GF-D8 (cell line): ENCODE measurements at regions not wholly inside any gene's neighbourhood (a gene's known extent, or its start where the extent isn't known, plus 50 kb on each side); places are given as distances from the start of the nearest gene placed in this dataset.

ENCODE experiments used
- DNase-seq: peaks from one replicate; lab custom pipeline; 2025; lab: John Stamatoyannopoulos, UW

DNA sequence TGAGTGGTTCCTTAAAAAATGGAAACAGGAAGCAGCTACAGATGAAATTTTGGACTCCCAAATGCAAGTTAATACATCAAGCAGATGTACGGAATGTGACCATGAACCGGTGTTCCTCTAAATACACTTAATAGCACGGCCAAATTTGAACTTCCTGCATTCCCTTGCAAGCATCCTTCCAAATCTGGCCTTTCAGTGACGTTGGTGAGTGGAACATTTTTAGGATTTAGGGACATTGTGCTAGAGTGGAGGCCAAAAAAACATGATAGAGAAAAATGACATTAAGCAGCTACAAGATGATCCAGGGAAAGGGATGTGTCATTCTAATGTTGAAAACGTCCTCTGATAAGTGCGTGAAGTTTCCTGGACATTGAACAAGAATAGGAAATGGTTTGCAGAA lies 62.1 kb downstream of the CTAGE1 start:
- no peak for DNase-seq

DNA sequence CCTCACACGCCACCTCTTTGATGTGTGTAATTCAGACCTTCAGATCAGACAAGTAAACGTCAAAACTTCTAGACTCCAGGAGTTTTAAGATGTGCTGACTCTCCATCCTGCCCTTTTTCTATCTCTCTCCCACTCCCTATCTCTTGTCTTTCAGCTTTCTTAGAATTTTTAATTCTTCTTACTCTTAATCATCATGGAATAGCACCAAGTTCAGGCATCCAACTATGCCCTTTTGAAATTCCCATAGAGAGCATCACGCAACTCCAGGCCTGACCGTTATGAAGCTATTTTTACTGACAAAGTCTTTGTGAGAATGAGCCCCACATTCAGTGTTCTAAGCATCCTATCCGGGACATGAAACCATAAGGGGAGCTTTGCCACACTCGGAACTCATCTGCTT lies 62.6 kb downstream of the CTAGE1 start:
- no peak for DNase-seq

DNA sequence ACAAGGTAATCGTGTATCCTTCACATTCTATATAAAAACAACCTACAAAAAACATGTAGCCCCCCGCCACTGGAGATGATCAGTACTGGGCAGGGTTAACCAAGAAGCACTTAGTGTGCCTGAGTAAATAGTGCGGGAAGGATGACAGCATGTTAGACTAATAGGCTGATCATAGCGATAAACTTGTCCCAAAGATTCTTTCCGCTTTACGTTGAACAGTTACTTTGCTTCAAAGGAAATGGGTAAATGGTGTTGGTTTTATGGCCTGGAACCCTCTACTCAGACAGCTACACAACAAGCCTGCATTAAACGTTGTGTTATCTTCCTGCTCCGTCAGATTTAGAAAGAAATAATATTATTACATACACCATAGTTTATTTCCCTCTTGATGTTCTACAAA lies 67.7 kb downstream of the CTAGE1 start:
- DNase-seq: no peak

DNA sequence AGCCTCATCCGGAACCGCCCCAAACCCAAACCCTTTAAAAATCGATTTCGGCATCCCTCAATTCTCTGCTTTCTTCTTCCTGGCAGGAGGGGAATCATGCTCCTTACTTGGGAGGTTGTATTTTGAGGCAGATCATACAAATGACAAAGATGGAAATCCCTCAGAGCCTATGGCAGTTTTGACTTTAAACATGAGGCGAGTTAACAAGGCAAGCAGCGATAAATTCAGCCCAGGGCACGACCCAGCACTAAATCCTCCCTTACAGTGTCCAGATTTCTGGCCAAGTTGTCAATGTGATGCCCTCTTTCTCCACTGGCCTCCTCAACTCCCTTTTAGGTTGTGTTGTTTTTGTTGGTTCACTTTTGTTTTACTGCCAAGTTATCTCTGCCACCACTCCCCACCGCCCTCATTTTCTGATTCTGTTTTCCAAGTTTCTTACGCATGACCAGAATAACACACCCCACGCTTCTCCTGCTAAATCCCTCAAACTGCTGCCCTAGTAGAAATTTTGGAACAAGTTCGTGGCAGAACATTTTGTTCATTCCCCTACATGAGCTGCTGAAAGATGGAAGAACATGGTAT lies 68.3 kb downstream of the CTAGE1 start:
- no peak for DNase-seq

DNA sequence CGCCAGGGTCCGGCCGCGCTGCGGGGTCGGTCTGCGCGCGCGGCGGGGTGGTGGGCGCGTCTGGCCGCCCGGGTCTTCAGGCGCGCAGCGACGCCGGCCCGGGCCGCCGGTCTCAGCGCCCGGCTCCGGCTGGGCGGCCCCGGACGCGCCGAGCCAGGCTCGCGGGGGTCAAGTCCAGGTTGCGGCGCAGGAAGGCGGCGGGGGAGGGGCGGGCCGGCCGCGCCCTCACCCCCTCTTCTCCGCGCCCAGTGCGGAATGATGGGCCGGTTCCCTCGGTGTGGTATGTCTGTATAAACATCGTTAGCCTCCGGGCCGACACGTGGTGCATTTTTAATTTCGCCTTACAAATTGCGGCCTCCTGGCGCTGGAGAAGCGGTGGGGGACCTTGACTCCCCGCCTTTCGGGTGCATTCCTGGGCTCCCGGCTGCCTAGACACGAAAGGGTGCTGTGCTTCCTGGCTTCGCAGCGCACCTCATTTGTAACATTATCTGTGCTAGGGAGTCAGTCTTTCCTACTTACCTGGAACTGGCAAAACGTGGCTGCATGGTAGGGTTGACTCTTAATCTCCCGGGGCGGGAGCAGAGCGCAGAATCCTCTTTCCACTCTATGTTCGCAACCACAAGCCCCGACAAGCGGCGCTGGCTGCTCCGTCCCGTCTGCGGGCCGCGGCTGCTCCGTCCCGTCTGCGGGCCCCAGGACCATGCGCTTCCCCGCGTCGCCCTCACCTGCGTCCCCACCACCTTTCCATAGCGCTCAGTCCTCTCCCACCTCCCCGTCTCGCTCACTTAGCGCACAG lies 69.0 kb downstream of the CTAGE1 start:
- no peak for DNase-seq

DNA sequence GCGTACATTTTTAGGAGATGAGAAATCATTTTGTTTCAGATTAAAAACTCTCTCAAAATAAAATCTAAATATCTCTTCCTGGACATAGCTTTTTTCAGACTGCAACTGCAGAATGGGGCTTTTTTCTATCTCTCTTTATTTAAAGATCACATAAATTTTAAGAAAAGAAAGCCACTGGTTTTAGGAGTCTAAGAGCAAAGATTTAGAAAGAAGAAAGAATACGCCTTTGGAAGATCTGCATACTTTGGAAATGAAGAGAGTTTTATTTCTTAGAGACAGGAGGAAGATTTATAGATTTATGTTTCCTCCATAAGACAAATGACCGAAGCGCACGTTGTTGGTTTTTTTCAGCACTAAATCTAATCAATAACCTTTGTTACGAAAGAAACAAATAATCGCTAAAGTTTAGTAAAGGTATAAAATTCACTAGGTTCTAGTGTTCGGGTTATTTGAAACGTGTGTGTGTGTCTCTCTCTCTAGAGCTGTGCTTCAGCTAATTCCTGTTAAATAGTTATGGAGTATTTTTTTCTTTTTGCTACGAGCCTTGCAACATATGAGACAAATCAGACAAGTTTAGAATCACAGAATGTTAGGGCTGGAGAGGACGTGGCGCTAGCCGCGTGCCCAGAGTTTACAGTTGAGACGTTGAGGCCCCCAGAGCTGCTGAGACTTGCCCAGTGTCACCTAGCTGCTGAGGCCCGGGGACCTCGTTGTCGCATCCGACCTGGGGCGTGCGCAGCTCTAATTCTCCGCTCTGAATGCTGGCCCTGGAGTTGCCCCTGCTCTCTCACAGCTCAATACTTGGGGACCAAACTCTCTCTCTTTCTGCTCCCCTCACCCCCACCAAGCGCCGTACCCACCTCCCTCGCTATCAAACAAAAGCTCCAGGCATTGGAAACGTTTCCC lies 69.9 kb downstream of the CTAGE1 start:
- no peak for DNase-seq

DNA sequence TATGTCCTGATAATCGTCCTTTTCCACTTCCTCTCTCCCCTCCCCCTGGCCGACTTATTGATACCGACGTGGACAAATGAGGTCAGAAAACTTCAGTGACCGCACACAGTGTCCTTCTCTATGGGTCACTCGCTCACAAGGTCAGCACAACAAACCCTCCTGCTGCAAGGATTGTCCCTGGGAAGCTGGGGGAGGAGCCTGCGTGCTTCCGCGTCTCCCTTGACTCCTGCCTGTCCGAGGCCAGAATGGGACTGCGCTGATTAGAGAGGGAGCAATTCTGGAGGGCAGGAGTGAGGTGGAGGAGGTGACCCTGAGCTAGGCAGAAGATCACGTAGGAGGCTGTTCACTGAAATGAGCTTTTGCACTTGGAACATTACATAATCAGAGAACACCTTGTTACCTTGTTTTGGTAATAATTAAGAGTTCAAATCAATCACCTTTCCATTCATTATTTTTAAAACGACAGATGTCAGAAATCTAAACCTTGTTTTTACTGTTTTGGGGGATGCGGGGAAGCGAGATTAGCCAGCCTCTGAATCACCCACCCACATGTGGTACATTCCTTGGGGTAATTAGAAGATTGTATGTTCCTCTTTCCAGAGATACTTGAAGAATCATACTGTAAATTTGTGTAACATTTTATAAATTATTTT lies 70.6 kb downstream of the CTAGE1 start:
- no peak for DNase-seq

DNA sequence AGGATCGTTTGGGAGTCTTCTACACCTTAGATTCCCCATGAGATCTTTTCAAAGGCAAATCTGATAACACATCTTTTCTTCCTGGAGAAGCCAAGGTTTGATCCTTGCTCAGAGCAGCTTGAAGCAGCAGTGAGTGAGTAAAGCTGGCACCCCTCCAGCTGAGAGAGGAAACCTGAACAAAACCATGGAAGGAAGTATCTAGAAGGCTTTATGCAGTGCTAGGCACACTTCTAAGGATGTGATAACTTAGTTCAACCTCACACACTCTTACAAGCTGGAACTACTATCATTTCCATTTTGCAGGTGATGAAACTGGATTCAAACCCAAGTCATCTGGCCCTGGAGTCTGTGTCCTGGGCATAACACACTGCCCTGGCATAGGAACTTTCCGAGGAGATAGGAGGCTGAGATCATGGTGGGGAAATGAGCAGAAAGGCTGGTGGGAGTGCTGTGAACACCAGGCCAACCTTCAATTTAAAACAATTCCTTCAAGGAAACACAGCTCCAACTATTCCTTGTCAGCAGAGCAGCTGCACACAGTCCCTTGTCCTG lies 71.2 kb downstream of the CTAGE1 start:
- no peak for DNase-seq

DNA sequence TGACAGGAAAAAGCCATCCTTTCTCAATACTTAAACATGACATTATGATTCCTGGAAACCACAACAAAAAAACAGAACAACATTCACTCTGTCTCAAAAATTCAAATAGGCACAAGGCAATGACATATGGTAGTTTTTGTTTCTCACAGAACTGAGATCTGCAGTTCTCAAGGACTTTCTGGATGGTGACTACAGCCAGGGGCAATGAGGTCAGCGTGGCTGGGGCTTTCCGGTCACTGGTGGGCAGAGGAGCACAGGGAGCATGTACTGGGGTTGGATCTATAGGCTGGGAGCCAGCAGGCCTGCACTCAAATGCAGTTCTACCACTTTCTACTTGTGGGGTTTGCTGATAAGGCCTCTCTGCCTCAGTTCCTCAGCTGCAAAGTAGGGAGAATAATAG lies 72.0 kb downstream of the CTAGE1 start:
- DNase-seq: no peak

DNA sequence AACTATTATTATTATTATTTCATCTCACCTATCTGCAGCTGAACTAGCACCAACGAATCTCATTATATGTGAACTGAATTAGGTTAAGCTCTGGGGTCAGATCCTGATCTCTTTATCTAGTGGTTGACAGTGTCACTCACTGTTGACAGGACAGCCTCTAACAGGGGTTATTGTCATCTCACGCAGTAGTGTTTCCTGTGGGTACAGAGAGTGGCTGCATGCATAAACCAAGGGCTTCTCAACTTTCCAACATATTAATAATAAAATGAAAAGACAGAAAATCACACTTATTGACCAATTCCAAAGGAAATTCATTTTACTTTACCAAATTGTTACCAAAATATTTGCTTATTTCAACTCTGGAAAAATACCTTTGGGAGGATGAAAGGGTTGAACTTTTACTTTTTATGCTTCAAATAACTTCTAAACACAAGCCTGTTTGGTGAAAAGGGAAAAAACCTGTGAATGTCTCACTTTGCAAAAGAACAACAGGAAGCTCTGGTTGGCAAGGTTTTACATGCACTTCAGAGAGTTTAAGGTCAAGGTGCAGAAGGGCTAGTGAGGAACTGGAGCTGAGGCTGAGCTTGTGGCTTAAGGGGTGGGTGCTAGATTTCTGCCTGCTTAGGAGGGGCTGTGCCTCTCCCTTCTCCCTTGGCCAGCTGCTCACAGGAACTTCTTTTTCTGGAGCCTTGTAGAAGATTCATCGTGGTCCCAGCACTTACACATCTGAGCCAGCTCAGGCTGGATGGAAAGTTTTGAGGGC lies 72.6 kb downstream of the CTAGE1 start:
- DNase-seq: no peak

DNA sequence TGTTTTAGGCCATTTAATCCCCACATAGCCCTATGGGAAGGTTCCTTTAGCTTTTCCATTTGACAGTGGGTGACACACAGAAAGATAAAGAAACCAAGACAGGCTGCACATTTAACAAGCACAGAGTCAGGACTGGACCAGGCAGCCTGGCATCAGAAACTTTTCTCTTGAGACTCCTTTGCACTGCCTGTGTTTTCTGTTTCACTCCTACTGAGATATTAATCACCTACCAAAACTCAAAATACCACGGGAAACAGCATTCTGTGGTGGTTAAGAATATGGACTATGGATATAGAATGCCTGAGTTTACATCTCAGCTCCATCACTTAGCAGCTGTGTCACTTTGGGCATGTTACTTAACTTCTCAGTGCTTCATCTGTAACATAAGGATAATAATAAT lies 73.3 kb downstream of the CTAGE1 start:
- no peak for DNase-seq

DNA sequence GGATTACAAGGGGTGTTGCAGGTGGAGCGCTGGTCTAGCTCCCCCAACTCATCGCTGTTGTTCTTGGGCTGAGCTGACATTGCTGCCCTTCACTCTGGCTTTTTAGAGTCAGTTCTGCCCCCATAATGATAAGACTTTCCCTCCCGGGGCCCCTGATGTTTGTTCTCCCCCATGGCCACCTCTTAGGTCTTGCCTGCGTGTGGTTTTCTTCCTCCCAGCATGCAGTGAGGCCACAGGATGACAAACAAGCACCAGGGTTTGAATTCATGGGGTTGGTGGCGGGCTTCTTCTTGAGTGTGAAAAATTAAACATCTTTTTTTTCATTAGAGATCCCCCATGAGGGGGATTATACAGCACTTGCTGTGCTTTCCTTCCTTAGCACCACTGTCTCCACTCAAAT lies 74.1 kb downstream of the CTAGE1 start:
- no peak for DNase-seq

DNA sequence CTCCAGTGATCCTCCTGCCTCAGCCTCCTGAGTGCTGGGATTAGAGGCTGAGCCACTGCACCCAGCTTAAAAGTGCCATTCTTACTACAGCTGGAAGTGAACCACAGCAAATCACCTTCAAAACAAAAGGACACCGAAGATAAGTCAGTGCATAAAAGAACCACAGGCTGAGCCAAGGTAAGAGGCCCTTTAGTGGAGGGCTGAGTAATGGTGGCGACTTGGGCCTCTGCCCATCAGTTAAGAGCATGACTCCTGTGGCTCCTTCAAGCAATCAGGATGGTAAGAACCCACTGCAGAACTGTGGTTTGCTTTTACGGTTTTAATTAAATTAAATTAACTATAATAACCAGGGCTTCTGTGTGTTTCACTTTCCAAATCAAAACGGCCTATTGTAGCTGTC lies 75.1 kb downstream of the CTAGE1 start:
- no peak for DNase-seq

DNA sequence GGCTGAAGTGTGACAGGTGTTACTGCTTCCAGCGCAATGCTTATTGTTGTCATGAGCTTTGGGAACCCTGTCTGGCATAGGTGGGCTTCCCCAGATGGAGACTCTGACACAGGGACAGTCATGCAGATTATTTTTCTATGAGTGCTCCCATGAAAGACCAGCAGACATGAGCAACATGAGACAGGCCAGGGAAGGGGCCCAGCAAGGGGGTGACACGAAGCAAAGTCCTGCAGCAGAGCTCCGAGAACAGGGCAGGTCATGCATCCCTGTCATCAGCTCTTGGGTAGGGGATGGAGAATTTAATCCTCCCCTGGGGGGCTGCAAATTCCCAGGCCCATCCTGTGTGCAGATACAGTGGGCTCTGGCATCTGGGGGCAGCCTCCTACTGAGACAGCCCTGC lies 77.4 kb downstream of the CTAGE1 start:
- DNase-seq: no peak

DNA sequence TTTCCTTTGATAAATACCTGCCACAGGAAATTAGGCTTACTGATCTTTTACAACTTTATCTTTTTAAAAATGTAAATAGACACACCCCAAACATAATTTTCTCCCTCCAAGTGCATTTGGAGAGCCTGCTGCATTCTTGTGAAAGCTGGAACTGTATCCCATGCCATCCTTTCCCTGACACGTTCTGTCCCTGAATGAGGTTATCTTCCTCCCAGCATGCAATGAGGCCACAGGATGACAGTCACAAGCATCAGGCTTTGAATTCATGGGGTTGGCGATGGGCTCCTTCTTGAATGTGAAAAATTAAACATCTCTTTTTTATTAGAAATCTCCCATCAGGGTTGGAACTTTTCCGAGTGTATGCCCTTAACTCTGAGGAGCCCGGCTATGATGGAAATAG lies 77.8 kb downstream of the CTAGE1 start:
- no peak for DNase-seq

DNA sequence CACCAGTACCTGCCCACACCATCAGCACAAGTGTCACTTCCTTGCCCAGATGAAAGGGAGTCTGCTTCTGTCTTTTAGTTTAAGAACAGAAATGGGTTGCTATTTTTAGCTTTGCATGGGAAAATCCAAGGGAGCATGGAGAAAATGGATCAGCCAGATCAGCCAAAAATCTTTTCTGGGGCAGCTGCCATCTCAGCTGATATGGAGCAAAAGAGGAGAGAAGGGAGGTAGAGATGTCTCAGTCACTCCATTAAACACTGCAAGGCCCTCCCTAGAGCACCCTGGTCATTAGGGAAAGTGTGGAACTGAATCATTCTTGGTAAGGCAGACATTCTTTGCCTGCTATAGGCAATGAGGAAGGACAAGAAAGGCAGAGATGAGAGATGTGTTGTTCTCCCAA lies 79.9 kb downstream of the CTAGE1 start:
- DNase-seq: no peak

DNA sequence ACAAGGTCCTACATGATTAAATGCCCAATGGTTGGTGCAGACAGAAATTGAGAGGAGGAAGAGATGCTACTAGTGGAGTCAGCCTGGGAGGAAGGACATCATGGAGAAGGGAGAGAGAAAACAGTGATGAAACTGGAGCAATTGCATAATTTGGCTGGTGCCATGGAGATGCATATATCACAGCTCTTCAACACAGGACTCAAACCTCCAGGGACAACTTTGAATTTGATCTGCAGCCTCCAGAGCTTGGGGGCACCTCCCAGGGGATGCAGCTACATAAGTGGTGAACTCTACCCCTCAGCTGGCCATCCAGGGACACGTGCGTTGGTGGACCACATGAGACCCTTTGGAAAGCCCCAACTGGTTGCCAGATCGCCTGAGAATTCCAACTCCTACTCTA lies 80.4 kb downstream of the CTAGE1 start:
- DNase-seq: no peak

DNA sequence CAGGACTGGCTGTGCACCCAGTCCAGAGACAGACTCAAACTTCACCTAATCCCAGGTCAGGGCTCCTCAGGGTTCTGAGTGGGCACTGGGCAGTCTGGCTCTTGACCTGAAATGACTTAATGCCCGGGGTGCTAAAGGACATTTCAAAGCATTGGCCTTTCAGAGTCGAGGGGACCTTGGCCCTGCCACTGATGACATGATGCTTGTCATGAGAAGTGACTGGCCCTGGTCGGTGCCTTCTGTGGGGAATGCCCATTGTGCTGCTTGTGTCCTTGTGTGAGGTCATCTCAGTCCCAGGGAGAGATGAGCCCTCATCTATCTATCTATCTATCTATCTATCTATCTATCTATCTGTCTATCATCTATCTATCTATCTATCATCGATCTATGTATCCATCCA lies 81.3 kb downstream of the CTAGE1 start:
- DNase-seq: no peak

DNA sequence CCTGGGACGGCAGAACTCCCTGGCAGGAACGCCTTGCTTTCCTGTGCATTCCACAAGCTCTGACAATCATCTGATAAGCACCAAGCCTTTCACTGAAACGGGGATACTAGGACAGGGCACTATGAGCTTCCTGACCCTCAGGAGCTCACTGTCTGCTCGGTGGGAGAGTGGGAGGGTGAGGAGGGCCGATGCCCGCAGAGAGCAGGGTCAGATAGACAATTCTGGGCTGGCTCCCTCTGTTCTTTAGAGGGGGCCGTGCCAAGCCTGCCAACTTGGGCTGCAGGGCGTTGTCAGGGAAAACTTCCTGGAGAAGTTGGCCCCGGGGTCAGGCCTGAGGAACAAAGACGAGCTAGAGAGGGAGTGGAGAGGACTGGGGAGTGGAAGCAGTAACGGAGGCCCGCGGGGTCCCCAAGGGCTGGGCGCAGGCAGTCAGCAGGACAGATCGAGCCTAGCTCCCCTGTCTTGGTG lies 82.0 kb downstream of the CTAGE1 start:
- DNase-seq: no peak

DNA sequence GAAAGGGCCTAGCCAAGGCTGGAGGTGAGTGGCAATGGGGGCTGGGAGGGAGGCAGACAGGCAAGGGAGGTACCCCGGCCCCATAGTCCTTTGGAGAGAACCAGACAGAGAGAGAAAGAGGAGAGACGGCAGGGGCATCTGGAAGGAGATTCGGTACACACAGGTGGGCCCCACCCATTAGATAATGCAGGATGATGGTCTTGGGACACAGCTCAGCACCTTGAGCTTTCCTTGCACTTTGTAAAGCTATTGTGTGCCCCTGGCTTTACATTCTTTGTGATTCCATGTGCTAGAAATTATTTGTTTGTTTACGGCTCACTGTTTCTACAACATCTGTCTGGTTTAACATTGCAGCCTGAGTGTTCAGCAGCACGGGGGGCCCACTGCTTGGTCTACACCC lies 83.1 kb downstream of the CTAGE1 start:
- DNase-seq: no peak

DNA sequence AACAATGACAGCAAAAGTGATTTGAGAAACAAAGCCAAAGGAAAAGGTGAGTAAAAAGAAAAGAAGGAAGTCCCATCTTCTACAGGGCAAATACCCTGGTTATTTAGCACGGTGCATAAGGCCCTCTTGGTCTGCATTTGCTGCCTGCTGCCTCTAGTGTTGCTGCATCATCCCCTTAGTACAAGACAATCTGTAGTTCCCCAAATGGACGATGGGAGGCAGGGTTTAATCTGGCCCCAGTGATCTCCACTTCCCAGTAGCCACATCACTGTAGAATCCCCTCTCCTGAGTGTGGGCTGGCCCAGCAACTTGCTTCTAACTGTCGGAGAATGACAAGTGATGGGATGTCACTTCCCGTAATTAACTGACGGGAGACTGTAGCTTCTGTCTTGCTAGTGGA lies 85.1 kb downstream of the CTAGE1 start:
- DNase-seq: no peak
